Mesenchymal stem cell (in vitro differentiated cells and primary cell): ENCODE measurements at regions not wholly inside any gene's neighbourhood (a gene's known extent, or its start where the extent isn't known, plus 50 kb on each side); places are given as distances from the start of the nearest gene placed in this dataset.

Source experiments
- DNase-seq: peaks from one replicate; pipeline ENCODE4 v3.0.0-alpha.2; 2013
- H2AFZ ChIP-seq: one replicate; pipeline ENCODE4 v1.6.1; 2013; ENCODE audit warnings: low read depth, mild to moderate bottlenecking, control low read depth, inconsistent platforms, low read length, moderate library complexity
- H2AK5ac ChIP-seq: 2 replicates; pipeline ENCODE4 v1.6.1; 2013; ENCODE audit warnings: low read length, moderate library complexity, mild to moderate bottlenecking, inconsistent platforms; ENCODE audit not compliant: severe bottlenecking
- H2BK120ac ChIP-seq: one replicate; pipeline ENCODE4 v1.6.1; 2013; ENCODE audit warnings: low read depth, mild to moderate bottlenecking, inconsistent platforms, low read length, moderate library complexity
- H2BK12ac ChIP-seq, 2 experiments: one replicate each; pipeline ENCODE4 v1.6.1; 2013; ENCODE audit warnings: inconsistent platforms in 2 of 2, low read length in 2 of 2, mild to moderate bottlenecking in 2 of 2, moderate library complexity in 2 of 2, control low read depth in 1 of 2
- H2BK15ac ChIP-seq: one replicate; pipeline ENCODE4 v1.6.1; 2013; ENCODE audit warnings: mild to moderate bottlenecking, low read depth, inconsistent platforms; ENCODE audit not compliant: poor library complexity, severe bottlenecking
- H2BK5ac ChIP-seq: 2 replicates; pipeline ENCODE4 v1.6.1; 2013; ENCODE audit warnings: low read depth, mild to moderate bottlenecking, low read length, control low read depth, inconsistent platforms; ENCODE audit not compliant: poor library complexity, severe bottlenecking
- H3K14ac ChIP-seq, 2 experiments: one replicate each; pipeline ENCODE4 v1.6.1; 2013; ENCODE audit warnings: inconsistent platforms in 2 of 2, low read length in 2 of 2, control low read depth in 1 of 2, mild to moderate bottlenecking in 1 of 2, moderate library complexity in 1 of 2
- H3K18ac ChIP-seq, 2 experiments: one replicate each; pipeline ENCODE4 v1.6.1; 2013; ENCODE audit warnings: inconsistent platforms in 2 of 2, low read length in 2 of 2, control low read depth in 1 of 2, low read depth in 1 of 2, mild to moderate bottlenecking in 1 of 2
- H3K23ac ChIP-seq, 2 experiments: one replicate each; pipeline ENCODE4 v1.6.1; 2013; ENCODE audit warnings: inconsistent platforms in 2 of 2, low read length in 2 of 2, mild to moderate bottlenecking in 2 of 2, moderate library complexity in 2 of 2, control low read depth in 1 of 2
- H3K27ac ChIP-seq: 2 replicates; pipeline ENCODE4 v1.5.1; 2013; ENCODE audit warnings: mild to moderate bottlenecking, moderate library complexity, low read length, control low read depth, inconsistent platforms; ENCODE audit not compliant: poor library complexity, severe bottlenecking
- H3K27me3 ChIP-seq, 2 experiments: 2 replicates each; pipeline versions ENCODE4 v1.6.1 to v1.7.0; 2013; ENCODE audit warnings: low read length in 2 of 2, mild to moderate bottlenecking in 2 of 2, moderate library complexity in 2 of 2, control low read depth in 1 of 2, inconsistent platforms in 1 of 2; ENCODE audit not compliant: control insufficient read depth in 1 of 2, insufficient read depth in 1 of 2
- H3K36me3 ChIP-seq, 2 experiments: 2 replicates each; pipeline versions ENCODE4 v1.6.1 to v1.7.0; 2013; ENCODE audit warnings: low read length in 2 of 2, control low read depth in 1 of 2, inconsistent platforms in 1 of 2, low read depth in 1 of 2, mild to moderate bottlenecking in 1 of 2; ENCODE audit not compliant: insufficient read depth in 2 of 2, control insufficient read depth in 1 of 2
- H3K4ac ChIP-seq, 2 experiments: one replicate each; pipeline ENCODE4 v1.6.1; 2013; ENCODE audit warnings: inconsistent platforms in 2 of 2, low read length in 2 of 2, mild to moderate bottlenecking in 2 of 2, moderate library complexity in 2 of 2, control low read depth in 1 of 2, low read depth in 1 of 2
- H3K4me1 ChIP-seq: 2 replicates; pipeline ENCODE4 v1.6.1; 2013; ENCODE audit warnings: low read depth, low read length, control low read depth; ENCODE audit not compliant: control insufficient read depth, insufficient read depth
- H3K4me2 ChIP-seq: 2 replicates; pipeline ENCODE4 v1.6.1; 2013; ENCODE audit warnings: low read length, mild to moderate bottlenecking, inconsistent platforms; ENCODE audit not compliant: poor library complexity, severe bottlenecking
- H3K4me3 ChIP-seq, 2 experiments: 2 replicates each; pipeline versions ENCODE4 v1.5.1 to v1.7.0; 2013; ENCODE audit warnings: low read length in 2 of 2, mild to moderate bottlenecking in 2 of 2, control low read depth in 1 of 2, low read depth in 1 of 2; ENCODE audit not compliant: insufficient read depth in 1 of 2
- H3K79me1 ChIP-seq: replicated peaks from 2 replicates; pipeline ENCODE4 v1.6.1; 2013; ENCODE audit warnings: mild to moderate bottlenecking, control low read depth, low read length, inconsistent platforms; ENCODE audit not compliant: poor library complexity, severe bottlenecking
- H3K9ac ChIP-seq: 2 replicates; pipeline ENCODE4 v1.7.0; 2013; ENCODE audit warnings: mild to moderate bottlenecking, low read length, moderate library complexity
- H3K9me3 ChIP-seq: 2 replicates; pipeline ENCODE4 v1.7.0; 2013; ENCODE audit warnings: mild to moderate bottlenecking, low read length; ENCODE audit not compliant: control insufficient read depth
- H4K8ac ChIP-seq: one replicate; pipeline ENCODE4 v1.6.1; 2013; ENCODE audit warnings: inconsistent platforms, mild to moderate bottlenecking, low read length, moderate library complexity
- H4K91ac ChIP-seq: one replicate; pipeline ENCODE4 v1.6.1; 2013; ENCODE audit warnings: mild to moderate bottlenecking, low read length, inconsistent platforms
- WGBS: methylation state at CpG from one replicate; pipeline ENCODE4 v1.1.7; 2013; ENCODE audit warnings: mixed read lengths; 5-methylcytosine and 5-hydroxymethylcytosine counted together

- H3K9ac ChIP-seq: no peak overlapping the region
- no peak overlapping the region for H3K23ac ChIP-seq
- no peaks in the 10 kb centered on the region for H3K79me1 ChIP-seq
- H2BK12ac ChIP-seq: no peak overlapping the region
- no peak overlapping the region for H2BK120ac ChIP-seq
- H3K27ac ChIP-seq: no peak overlapping the region
- H3K9me3 ChIP-seq: no peaks in the 10 kb centered on the region
- no peak overlapping the region for H4K8ac ChIP-seq
- H3K18ac ChIP-seq: no peak overlapping the region
- no peaks in the 10 kb centered on the region for H3K36me3 ChIP-seq
- no peak overlapping the region for H2BK5ac ChIP-seq
- no peak overlapping the region for H4K91ac ChIP-seq
- H3K4me1 ChIP-seq: no peaks in the 10 kb centered on the region
- DNase-seq: peak; percentile 2
- no peak overlapping the region for H2AK5ac ChIP-seq
- H2AFZ ChIP-seq: no peak overlapping the region
- no CpG with 5 or more reads among the region's 3 CpGs for WGBS
- no peak overlapping the region for H3K14ac ChIP-seq
- H3K27me3 ChIP-seq: no peaks in the 10 kb centered on the region
- no peak overlapping the region for H3K4me2 ChIP-seq
- no peak overlapping the region for H3K4ac ChIP-seq
- H2BK15ac ChIP-seq: no peak overlapping the region
- H3K4me3 ChIP-seq: no peak overlapping the region
Measured at GRCh38 chr12:83461336-83461935, 774.7 kb downstream of the TMTC2 start.

- Histone ChIP-seq H3K9ac (no peak overlapping the region), H4K8ac (no peak overlapping the region), H3K9me3 (no peaks in the 10 kb centered on the region), H3K36me3 (no peaks in the 10 kb centered on the region), H2AK5ac (no peak overlapping the region), H2BK15ac (no peak overlapping the region), H3K14ac (no peak overlapping the region), H3K4ac (no peak overlapping the region), H4K91ac (no peak overlapping the region), H3K4me3 (no peak overlapping the region), H2BK5ac (no peak overlapping the region), H3K27ac (no peak overlapping the region), H3K23ac (no peak overlapping the region), H2AFZ (no peak overlapping the region), H3K27me3 (no peaks in the 10 kb centered on the region), H3K4me1 (no peaks in the 10 kb centered on the region), H3K18ac (no peak overlapping the region), H3K79me1 (no peaks in the 10 kb centered on the region), H3K4me2 (no peak overlapping the region), H2BK12ac (no peak overlapping the region), H2BK120ac (no peak overlapping the region)
- DNase-seq: no peak
- WGBS: 96% methylated on average over 2 of the region's 2 CpGs
Measured at GRCh38 chr12:83451189-83451588, 764.5 kb downstream of the TMTC2 start.

- Histone ChIP-seq H2BK15ac (no peak overlapping the region), H3K4me1 (no peaks in the 10 kb centered on the region), H3K79me1 (no peaks in the 10 kb centered on the region), H2BK5ac (no peak overlapping the region), H2BK12ac (no peak overlapping the region), H3K4me2 (no peak overlapping the region), H4K8ac (no peak overlapping the region), H3K27me3 (no peaks in the 10 kb centered on the region), H2BK120ac (no peak overlapping the region), H3K36me3 (no peaks in the 10 kb centered on the region), H3K27ac (no peak overlapping the region), H3K9ac (no peak overlapping the region), H3K14ac (no peak overlapping the region), H3K9me3 (peaks cover 7% of the 10 kb centered on the region), H3K4ac (no peak overlapping the region), H2AFZ (no peak overlapping the region), H3K4me3 (no peak overlapping the region), H3K18ac (no peak overlapping the region), H2AK5ac (no peak overlapping the region), H3K23ac (no peak overlapping the region), H4K91ac (no peak overlapping the region)
- WGBS: 56% methylated on average over 1 of the region's 1 CpG
- no peak for DNase-seq
Measured at GRCh38 chr12:83434600-83434999, 747.9 kb downstream of the TMTC2 start.

GRCh38 chr12:83432176-83432719, 745.5 kb downstream of the TMTC2 start:
- Histone ChIP-seq H3K14ac (no peak overlapping the region), H3K27me3 (no peaks in the 10 kb centered on the region), H3K4me2 (no peak overlapping the region), H3K4me3 (no peak overlapping the region), H4K91ac (no peak overlapping the region), H2AK5ac (no peak overlapping the region), H2BK5ac (no peak overlapping the region), H3K27ac (no peak overlapping the region), H3K18ac (no peak overlapping the region), H3K4me1 (no peaks in the 10 kb centered on the region), H3K36me3 (no peaks in the 10 kb centered on the region), H3K9me3 (peaks cover 7% of the 10 kb centered on the region), H2BK15ac (no peak overlapping the region), H2BK120ac (no peak overlapping the region), H2BK12ac (no peak overlapping the region), H4K8ac (no peak overlapping the region), H2AFZ (no peak overlapping the region), H3K79me1 (no peaks in the 10 kb centered on the region), H3K23ac (no peak overlapping the region), H3K9ac (no peak overlapping the region), H3K4ac (no peak overlapping the region)
- DNase-seq: no peak
- 90% methylated on average over 3 of the region's 3 CpGs for WGBS
